ENCODE measurements at regions not wholly inside any gene's neighbourhood (a gene's known extent, or its start where the extent isn't known, plus 50 kb on each side); places are given as distances from the start of the nearest gene placed in this dataset.
"Not testable (repeated sequence)": the region's sequence is repeated elsewhere in the genome, so short reads cannot be mapped to it uniquely, and the experiment has no call there.

- CTCF ChIA-PET, POLR2A ChIA-PET: not testable (repeated sequence)
Measured at GRCh38 chr13:54821938-54822470, 1793.4 kb downstream of the OLFM4 start.

GRCh38 chr13:54829391-54830068 is 1800.9 kb downstream of the OLFM4 start:
- CTCF ChIA-PET, result not testable (repeated sequence)

GRCh38 chr13:54836273-54836672 is 1807.7 kb downstream of the OLFM4 start:
- ChIA-PET CTCF (no interaction called here), POLR2A (no interaction called here)

More at GRCh38 chr13:54829391-54830068, 1800.9 kb downstream of the OLFM4 start:
- POLR2A ChIA-PET, result not testable (repeated sequence)

GRCh38 chr13:54841682-54842081 is 1813.1 kb downstream of the OLFM4 start:
- POLR2A ChIA-PET, result no interaction called here
- CTCF ChIA-PET, result no interaction called here

- CTCF ChIA-PET, result no interaction called here
Measured at GRCh38 chr13:54845351-54845965, 1816.8 kb downstream of the OLFM4 start.

GRCh38 chr13:54852831-54853230 is 1824.2 kb downstream of the OLFM4 start:
- CTCF ChIA-PET, result no interaction called here
- POLR2A ChIA-PET, result no interaction called here

More at GRCh38 chr13:54845351-54845965, 1816.8 kb downstream of the OLFM4 start:
- POLR2A ChIA-PET, result no interaction called here

- ChIA-PET CTCF (no interaction called here), POLR2A (no interaction called here)
Measured at GRCh38 chr13:54859827-54860226, 1831.2 kb downstream of the OLFM4 start.

GRCh38 chr13:54875111-54875510 is 1846.5 kb downstream of the OLFM4 start:
- POLR2A ChIA-PET, result no interaction called here
- CTCF ChIA-PET, result no interaction called here

GRCh38 chr13:54879036-54879435 is 1850.4 kb downstream of the OLFM4 start:
- POLR2A ChIA-PET, result no interaction called here
- CTCF ChIA-PET, result no interaction called here

- CTCF ChIA-PET, result no interaction called here
- POLR2A ChIA-PET, result no interaction called here
Measured at GRCh38 chr13:54884682-54885081, 1856.1 kb downstream of the OLFM4 start.

GRCh38 chr13:54890976-54891375 is 1862.4 kb downstream of the OLFM4 start:
- CTCF ChIA-PET, result no interaction called here

GRCh38 chr13:54901316-54901715 is 1872.7 kb downstream of the OLFM4 start:
- POLR2A ChIA-PET, result no interaction called here
- CTCF ChIA-PET, result no interaction called here

More at GRCh38 chr13:54890976-54891375, 1862.4 kb downstream of the OLFM4 start:
- POLR2A ChIA-PET, result no interaction called here

GRCh38 chr13:54912367-54912766 is 1883.8 kb downstream of the OLFM4 start:
- CTCF ChIA-PET, result no interaction called here

GRCh38 chr13:54913668-54914067 is 1885.1 kb downstream of the OLFM4 start:
- POLR2A ChIA-PET, result no interaction called here
- CTCF ChIA-PET, result no interaction called here

More at GRCh38 chr13:54912367-54912766, 1883.8 kb downstream of the OLFM4 start:
- POLR2A ChIA-PET, result no interaction called here

GRCh38 chr13:54927538-54927937 is 1898.9 kb downstream of the OLFM4 start:
- POLR2A ChIA-PET, result no interaction called here
- CTCF ChIA-PET, result no interaction called here

GRCh38 chr13:54928071-54928470 is 1899.5 kb downstream of the OLFM4 start:
- ChIA-PET POLR2A (no interaction called here), CTCF (no interaction called here)

- ChIA-PET POLR2A (no interaction called here), CTCF (no interaction called here)
Measured at GRCh38 chr13:54934121-54934520, 1905.5 kb downstream of the OLFM4 start.

- CTCF ChIA-PET, result no interaction called here
Measured at GRCh38 chr13:54945973-54946372, 1917.4 kb downstream of the OLFM4 start.

GRCh38 chr13:54949735-54950134 is 1921.1 kb downstream of the OLFM4 start:
- CTCF ChIA-PET, result no interaction called here
- POLR2A ChIA-PET, result no interaction called here

More at GRCh38 chr13:54945973-54946372, 1917.4 kb downstream of the OLFM4 start:
- POLR2A ChIA-PET, result interaction anchor here (0.5 kb wide), 1 partner anchor 62 kb away, joined by 3 read pairs; no protein-coding TSS in a partner anchor

GRCh38 chr13:54950546-54950945 is 1921.9 kb downstream of the OLFM4 start:
- POLR2A ChIA-PET, result no interaction called here
- CTCF ChIA-PET, result no interaction called here

GRCh38 chr13:54953786-54954185 is 1925.2 kb downstream of the OLFM4 start:
- POLR2A ChIA-PET, result no interaction called here
- CTCF ChIA-PET, result no interaction called here

- POLR2A ChIA-PET, result no interaction called here
- CTCF ChIA-PET, result no interaction called here
Measured at GRCh38 chr13:54958781-54959180, 1930.2 kb downstream of the OLFM4 start.
